ENCODE measurements at regions not wholly inside any gene's neighbourhood (a gene's known extent, or its start where the extent isn't known, plus 50 kb on each side); places are given as distances from the start of the nearest gene placed in this dataset.

DNA sequence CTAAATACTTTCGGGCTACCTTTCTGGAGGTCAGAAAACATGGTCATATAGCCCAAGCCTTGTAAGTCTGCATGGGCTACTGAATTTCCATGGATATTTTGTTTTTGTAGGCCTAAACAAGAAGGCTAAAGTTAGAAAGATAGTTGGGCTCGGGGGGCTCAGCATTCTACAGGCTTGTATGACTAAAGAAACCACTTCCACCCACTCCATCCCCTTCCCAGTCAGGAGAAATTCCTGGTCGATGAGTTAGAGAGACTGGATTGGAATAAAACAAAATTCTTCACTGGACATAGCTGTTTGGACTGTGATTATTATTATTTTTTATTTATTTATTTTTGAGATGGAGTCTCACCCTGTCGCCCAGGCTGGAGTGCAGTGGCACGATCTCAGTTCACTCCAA is 539.4 kb upstream of the TNP1 start:
- DNase-seq, result no peak

DNA sequence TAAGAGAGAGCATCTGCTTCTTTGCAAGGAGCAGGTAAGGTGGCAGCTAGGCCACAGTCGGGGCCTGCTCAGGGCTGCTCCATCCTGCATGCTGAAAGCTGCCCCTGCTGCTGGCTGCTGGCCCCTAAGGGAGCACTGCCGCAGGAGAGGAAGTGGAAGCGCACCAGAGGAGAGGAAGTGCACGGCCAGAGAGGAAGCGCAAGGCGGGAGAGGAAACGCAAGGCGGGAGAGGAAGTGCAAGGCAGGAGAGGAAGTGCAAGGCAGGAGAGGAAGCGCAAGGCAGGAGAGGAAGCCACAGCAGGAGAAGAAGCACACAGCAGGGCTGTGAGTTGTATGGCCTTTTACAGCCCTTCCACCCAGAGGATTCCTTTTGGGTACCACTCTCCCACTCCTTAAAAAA is 539.0 kb upstream of the TNP1 start:
- no peak for DNase-seq

DNA sequence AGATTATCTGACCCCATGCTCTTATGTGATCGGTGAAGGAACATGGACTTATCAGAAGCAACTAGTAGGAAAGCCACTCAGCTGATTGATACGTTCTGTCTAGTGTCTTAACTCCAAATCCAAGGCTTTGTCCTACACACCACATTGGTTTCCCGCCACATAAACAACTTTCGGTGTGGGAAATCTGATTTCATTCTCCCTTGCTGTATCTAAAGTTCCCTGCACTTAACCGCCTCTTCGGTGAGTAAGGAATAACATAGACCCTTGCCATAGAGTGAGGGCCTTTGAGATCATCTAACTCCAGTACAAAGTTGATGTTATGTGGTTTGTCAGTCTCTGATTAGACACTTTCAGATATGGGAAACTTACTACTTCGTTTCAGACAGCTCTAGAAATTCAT is 538.2 kb upstream of the TNP1 start:
- DNase-seq, result no peak

DNA sequence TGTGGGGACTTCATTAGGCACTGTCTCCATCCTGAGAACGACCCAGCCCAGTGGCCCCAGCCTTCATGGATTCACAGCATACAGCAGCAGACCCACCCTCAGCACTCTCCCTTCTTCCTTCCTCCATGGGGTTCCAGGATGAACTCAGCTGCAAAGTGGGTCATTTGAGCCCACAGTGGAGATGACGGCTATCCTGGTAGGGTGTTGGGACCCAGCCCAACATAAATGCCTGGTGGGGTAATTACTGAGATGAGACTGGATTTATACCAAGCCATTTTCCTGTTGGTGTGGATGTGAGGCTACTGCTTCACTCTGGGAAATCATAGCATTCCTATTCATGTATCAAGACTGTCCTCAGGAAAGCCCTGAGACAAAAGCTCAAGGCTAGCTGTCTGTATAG is 536.7 kb upstream of the TNP1 start:
- DNase-seq, result no peak

DNA sequence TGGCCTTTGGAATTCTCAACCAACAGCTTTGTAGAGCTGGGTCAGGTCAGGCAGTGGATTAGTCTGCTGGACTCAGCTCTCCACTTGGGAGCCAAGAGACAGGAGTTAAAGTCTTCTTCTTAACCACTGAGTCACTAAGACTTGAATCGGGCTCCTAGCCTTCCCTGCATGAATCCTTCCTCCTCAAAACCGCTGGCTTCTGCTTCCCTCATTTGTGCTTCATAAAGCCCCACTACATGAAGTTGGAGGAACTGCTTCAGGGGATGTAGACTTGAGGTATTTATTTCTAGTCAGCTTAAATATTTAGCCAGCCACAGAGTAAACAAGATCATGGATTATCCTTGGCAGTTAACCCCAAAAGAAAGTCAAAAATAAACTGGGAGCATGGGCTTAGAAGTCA is 536.3 kb upstream of the TNP1 start:
- no peak for DNase-seq

DNA sequence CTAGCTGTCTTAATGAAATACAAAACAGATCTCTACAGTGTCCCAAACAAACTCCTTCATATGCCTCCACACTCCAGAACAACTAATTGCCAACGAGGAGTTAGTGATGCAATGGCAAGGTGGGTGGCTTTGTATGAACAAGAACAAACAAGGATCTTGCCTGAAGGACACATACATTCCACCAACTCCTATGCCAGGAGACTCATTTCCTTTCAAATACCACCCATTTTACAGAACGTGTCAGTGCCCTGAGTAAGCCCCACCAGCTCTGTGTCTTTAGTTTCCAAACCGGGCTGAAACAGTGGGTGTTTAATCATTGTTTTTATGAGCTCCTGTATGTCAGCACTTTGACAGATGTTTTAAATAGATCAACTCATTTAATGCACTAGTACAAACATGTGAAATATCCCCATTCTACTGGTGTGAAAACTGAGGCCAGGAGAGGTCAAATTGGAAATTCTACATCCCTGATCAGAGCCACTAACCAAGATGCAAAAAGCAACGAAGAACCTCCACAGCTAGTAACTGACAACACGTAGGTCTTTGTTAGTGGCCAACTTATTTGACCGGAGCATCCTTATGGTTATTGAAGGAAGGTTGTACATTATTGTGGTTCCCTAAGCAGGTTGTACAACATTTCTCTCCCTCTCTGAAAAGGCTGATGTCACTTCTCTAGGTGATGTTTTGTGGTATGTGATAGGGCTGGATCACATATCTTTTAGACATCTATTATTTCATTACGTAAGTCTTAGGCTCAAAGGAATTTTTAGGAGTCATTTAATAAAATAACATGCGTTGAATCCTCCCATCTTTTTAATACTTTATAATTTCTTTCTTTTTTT is 534.9 kb upstream of the TNP1 start:
- no peak for DNase-seq

DNA sequence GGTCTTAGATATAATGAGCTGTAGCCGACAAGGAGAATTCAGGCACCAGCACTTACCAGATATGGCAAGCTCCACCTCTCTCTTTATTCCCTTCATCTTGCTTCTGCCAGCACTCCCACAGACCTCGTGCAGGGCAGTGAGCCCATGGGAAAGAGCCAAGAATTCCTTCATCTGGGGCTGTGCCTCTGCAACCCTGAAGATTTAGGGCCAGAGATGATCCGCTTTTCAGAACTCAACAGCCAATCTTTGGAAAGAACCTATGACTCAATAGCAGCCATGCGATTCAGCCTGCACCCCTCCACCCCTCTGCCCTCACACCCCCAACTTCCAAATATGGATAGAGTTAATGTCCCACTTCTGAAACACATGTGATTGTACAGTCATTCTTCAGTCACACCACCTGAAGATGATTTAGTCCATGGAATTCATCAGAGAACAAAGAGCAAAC is 533.7 kb upstream of the TNP1 start:
- DNase-seq, result no peak

DNA sequence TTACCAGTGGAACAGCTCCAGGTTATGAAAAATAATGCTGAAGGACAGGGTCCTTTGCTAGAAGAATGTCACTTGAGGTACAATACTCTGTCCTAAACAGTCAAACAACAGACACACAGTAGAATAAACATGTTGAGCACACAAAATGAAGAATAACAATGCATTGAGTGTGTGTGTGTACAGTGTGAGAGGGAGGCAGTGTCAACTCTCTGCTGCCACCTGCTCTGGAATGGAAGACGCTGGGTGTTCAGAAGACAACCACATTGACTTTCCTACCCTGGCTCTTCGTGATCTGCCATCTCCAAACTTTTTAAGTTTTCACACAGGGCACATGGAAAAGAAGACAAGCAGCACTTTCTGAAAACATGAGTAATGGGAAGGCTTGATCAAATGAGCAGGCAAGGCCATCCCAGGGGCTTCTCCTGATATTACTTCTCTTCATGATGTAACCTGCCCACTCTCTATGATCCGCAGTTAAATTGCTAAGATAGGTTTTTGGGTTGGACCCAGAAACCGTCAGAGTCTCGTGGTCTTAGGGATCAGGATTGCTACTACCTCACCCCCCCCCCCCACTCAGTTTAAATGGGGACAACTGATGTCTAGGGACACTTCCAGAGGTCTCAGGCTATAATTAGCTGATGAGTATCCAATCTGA is 533.2 kb upstream of the TNP1 start:
- no peak for DNase-seq

DNA sequence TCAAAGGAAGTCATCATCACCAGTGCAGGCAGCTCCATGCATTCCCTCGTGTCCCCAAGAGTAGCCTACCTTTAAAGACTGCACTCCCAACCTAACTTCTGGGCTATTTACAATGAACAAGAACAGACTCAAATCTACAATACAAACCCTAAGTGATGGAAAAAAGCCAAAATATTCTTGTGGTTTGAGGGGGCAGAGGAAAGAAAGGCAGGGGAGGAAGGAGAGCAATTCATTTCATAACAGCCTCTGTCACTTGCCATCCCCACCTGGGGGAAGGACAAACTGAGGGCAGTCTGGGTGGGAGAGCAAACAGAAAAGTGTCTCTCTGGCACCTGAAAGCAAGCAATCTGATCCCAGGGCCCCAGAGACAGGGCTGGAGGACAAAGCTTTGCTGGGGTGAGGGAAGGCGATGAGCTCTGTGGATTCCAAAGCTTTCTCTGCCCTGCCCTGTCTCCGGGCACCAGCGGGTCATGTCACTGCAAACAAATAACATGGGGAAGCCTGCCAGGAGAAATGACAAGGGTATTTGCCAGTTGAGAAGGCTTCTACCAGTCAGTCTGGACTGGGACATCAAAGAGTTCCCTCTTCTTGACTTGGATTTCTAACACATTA is 528.0 kb upstream of the TNP1 start:
- peak; percentile 17 for DNase-seq

DNA sequence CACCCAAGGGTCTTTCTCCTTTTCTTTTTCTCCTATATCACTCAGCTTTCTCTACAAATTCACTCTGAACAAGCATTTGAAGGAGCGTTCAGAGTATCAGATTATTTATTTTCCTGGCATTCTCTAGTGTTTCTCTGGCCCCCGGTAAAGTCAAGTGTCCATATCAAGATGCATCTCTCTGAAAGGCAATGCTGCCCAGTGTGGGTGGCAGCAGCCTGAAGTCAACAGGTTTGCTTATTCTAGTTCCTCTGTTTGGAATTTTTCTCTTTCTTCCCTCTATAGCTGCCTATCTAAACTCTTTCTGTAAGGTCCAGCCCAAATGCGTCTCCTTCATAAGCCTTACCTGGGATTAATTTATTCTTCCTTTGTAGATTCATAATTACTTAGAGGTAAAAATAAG is 526.2 kb upstream of the TNP1 start:
- no peak for DNase-seq

DNA sequence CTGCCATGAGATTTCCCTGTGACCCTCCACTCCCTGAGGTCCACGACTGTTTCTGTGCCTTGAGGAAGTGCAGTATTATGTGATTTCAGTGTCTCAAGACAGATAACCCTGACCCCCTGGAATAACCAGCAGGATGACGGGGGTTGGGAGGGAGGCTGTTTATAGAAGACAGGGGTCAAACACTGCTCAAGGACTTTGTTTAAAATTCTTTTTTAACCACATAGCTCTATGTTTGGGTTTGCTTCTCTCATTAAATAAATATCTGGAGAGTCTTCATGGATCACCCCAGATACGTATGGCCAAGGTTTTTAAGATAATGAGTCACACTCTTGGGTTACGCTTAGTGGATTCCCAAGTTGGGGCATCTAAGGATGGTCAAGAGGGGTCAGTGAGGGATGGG is 523.8 kb upstream of the TNP1 start:
- no peak for DNase-seq

DNA sequence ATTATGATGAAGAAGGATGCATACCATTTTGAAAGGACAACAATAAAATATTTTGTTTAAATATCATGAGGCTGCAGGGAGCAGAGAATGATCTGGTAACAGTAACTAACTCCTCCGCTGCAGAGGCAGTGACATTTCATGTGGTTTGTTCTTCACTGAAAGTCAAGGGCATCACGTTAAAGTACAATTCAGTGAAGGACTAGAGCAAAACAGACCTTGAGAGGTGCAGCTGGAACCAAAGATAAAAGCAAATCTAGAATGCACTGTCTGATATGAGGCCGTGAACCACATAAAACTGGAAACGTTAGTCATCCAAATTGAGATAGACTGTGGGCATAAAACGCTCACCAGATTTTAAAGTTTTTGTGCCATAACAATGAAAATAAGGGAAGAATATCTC is 522.9 kb upstream of the TNP1 start:
- peak; percentile 87 for DNase-seq

DNA sequence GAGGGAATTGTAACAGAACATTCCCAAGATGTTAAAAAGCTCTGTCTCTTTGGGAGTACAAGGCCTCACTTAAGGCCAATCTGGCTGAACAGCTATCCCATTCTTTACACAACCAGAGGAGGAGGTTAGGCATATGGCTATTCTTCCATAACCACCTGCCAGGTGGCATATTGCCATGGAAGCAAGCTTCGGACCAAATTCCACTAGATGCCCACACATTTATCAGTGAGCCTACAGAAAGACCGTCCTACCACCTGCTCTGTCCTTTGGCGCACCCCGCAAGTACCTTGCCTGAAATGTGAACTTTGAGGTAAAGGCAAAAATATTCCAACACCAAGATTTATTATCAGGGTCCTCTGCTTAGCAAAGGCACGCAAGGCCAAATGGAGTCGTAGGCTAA is 519.9 kb upstream of the TNP1 start:
- no peak for DNase-seq

DNA sequence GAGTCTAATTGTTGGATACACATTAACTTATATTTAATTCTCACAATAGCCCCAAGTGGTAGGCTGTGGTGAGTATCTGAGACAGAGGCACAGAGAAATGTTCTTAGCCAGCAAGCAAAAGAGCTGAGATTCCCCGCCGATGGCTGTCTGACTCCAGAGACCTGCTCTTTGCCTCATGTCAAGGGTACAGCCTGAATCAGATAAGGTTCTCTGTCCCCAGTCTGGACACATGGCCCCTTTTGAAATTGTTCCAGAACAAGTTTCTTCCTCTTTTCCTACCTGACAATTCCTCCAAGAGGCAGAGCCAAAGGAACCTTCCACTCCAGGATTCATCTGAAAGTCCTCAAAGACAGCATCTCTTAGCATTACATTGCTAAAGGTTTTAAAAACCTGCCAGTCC is 512.9 kb upstream of the TNP1 start:
- DNase-seq, result no peak

DNA sequence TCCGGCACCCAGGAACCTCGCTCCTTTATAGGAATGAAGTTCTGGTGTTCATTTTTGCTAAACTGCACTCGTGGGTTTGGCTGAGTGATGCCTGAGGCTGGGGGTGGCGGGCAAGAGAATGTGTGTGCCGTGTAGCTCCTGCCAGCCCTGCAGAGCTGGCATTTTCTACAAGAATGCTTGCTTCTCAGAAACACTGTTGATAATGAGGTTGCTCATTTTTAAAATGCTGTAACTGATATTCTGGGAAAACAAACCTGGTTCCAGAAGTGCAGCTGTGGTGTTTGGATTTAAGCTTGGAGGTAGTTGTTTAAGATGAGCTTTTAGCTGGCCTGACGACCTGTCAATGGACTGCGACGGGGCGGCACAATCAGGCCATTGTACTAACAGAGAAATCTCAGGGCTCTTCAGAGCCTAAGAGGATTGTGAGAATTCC is 511.9 kb upstream of the TNP1 start:
- no peak for DNase-seq

DNA sequence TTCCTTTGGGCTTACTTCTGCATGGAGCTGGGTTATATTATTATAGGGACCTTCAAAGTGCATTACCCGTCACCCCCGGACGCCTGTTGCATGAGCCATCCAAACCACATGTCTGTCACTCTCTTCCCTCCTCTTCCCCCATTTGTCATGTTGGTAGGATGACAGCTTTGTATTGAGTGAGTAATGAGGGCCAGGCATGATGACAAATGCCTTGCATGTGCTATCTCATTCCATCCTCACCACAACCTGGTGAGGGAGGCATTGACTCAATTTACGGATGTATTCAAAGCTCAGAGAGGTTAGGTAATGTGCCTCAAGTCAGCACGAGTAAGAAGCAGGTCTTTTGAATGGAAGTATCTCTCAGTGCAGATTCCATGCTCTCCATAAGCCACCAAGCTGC is 510.5 kb upstream of the TNP1 start:
- DNase-seq, result no peak

DNA sequence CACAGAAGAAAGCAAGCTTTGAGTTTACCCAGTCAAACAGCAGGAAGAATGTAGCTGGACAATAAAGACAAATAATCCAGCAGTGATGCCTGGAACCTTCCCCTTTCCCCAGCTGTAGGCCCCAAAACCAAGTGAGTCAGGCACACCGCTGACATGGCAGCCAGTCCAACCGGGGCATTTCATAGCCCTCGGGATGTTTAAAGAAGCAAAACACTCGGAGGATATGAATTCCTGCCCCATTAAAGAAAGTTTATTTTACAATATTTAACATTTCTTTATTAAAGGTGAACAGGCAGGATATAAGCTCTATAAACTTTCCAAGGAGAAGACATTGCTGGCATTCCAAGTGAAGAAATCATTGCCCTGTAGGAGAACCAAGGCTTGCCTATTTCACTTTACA is 507.6 kb upstream of the TNP1 start:
- DNase-seq, result no peak

DNA sequence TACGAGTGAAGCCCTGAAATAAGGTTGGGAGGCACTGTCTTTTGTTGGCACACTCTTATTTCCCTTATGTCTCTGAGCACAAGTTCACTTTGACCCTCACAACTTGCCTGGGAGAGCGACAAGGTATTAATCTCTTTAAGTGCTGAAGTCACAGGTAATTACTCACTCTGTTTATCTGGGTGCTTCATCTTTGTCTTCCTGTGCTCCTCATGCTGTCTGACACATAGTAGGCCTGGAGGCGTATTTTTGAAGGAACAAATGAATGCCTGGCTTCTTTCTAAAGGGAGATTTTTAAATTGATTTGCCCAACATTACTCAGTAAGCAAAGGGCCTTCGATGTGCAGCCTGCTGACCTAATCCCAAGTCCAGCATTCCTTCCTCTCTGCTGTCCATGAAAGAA is 507.1 kb upstream of the TNP1 start:
- DNase-seq, result no peak

DNA sequence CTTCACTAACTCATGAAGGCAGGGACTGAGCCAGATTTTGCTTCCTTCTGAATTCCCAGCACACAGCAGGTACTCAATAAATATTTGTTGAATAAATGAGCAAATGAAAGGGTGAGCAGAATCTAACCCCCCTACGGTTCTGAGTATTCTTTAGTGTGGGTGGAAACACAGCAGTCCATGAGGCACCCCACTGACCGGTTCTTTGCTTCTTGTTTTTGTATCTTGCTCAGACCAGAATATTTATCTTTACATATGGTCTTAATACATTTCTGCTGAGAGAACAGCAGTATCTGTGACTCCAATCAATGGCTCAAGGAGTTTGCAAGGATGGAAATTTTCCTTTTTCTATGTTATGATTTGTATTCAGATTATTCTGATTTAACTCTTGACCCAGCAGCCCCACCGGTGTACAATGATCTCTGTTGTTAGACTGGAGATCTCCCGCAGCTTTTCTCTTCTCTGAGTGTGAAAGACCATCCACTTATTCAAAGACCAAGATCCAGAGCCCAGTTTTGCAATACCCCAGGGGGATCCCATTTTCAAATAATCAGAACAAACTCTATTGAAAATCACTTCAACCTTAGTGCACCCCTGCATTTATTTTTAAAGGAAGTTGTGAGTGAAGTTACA is 506.5 kb upstream of the TNP1 start:
- no peak for DNase-seq

DNA sequence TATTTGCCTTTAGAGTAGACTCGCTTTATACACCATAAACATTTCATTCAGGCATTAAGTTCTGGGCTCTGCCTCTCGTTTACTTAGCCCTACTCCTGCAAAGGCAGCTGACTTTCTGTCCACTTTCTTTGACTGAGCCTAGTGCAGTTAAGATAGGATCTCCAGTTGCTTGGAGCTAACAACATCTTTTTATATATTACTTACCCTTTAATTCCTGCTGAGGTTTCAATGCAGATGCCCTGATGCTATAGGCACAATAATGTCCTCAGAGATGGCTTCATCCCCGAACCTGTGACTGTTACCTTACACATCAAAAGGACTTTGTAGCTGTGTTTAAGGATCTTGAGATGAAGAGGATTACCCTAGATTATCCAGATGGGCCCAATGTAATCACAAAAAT is 505.8 kb upstream of the TNP1 start:
- DNase-seq, result no peak

DNA sequence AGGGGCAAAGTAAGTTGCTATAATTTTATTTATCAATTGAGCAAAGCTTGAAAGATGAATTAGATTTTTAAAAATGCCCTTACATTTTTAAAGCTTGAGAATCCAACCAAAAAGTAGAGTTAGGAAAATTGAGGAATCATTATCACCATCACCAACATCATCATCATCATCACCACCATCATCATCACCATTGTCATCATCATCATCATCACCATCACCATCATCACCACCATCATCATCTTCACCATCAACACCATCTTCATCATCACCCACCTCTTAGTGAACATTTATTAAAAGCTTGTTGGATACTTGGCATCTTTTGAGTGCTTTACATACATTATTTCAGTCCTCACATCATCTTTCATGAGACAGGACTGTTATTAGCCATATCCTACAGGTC is 504.4 kb upstream of the TNP1 start:
- no peak for DNase-seq

DNA sequence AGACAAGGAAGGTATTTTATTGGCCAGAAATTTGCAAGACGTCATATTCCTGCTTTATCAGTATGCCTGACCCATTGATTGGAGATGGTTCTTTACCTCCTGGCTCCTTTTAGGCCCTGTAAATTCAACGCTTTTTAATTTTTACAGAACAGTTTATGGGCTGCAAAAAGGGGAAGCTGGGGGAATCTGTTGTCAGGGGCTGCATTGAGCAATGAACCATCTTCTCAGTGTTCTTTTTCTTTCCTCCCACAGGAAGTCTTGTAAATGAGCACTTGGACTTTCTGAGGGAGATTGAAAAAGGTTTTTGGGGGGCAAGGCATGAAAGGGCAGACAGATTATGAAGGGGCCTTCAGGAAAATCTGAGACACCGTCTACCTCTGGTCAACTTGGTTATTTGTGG is 503.6 kb upstream of the TNP1 start:
- peak; percentile 67 for DNase-seq

DNA sequence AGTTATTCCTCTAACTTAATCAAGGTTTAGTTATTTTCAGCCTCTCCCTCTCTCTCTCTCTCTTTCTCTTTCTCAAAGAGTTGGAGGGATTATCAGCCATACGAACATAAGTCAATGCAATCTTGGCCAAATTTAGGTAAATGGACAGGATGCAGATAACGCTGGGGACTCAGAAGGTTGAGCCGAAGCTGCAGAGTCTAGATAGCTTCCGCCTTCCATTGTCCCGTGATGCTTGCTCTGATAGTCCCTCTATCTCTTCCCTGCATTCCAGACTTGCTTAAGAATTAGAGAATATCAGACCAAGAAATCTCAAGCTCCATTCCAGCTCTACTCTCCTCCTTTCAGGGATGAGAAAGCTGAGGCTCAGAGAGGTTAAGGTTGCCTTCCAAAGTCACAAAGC is 502.8 kb upstream of the TNP1 start:
- DNase-seq, result peak; percentile 57

DNA sequence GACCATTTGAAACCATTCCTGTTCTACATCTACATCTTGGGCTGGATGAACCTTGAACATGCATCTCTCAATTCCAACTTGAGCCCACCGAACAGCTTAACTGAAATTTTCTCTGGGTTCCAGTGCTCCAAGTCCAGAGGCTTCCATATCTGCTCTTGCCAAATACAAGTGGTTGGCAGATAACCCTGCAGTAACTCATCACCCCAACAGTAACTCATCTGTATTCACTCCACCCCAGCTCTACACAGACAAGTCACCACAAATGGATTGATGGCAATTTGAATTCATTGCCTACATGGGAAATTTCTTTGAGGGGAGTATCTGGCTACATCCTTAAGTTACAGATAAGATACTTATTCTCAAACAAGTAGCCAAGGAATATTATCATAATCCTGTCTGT is 502.4 kb upstream of the TNP1 start:
- peak; percentile 62 for DNase-seq
